CD4-positive, alpha-beta T cell (primary cell): ENCODE measurements at regions not wholly inside any gene's neighbourhood (a gene's known extent, or its start where the extent isn't known, plus 50 kb on each side); places are given as distances from the start of the nearest gene placed in this dataset.

Experiments used
- ATAC-seq: fragments of 200-7000 bp; cut with Tn5 transposase; one replicate; pipeline ENCODE4 v1.10.0; 2022; ENCODE audit warnings: mild to moderate bottlenecking; ENCODE audit not compliant: poor library complexity
- CTCF ChIA-PET: fragments of 350-600 bp; sonication (Branson Sonifier 250); formaldehyde crosslinking; loops from one replicate; lab custom pipeline; 2021; ENCODE audit warnings: antibody characterized with exemption, inconsistent platforms; lab: Charles Lee
- POLR2A ChIA-PET: fragments of 350-600 bp; sonication (Branson Sonifier 250); formaldehyde crosslinking; loops from one replicate; lab custom pipeline; 2021; ENCODE audit warnings: antibody characterized with exemption, inconsistent platforms; lab: Charles Lee
- DNase-seq, 14 experiments: peaks; one replicate each; pipeline ENCODE4 v3.0.0-alpha.2; 2013 to 2020; ENCODE audit warnings: mixed read lengths in 2 of 14
- H3K27ac ChIP-seq, 2 donors: one replicate each; pipeline versions ENCODE4 v1.5.1 to v1.7.0; 2013; ENCODE audit warnings: low read length in 2 of 2, low read depth in 1 of 2, mild to moderate bottlenecking in 1 of 2
- H3K27me3 ChIP-seq, 2 experiments: 1 replicate in 1 of 2; 2 replicates in 1 of 2; pipeline versions ENCODE4 v1.6.1 to v1.7.0; 2013; ENCODE audit warnings: low read length in 2 of 2, control low read depth in 1 of 2, mild to moderate bottlenecking in 1 of 2, moderate library complexity in 1 of 2; ENCODE audit not compliant: insufficient read depth in 2 of 2, control insufficient read depth in 1 of 2
- H3K36me3 ChIP-seq: one replicate; pipeline ENCODE4 v1.6.1; 2013; ENCODE audit warnings: low read length, control low read depth; ENCODE audit not compliant: insufficient read depth
- H3K4me1 ChIP-seq: one replicate; pipeline ENCODE4 v1.6.1; 2013; ENCODE audit warnings: low read length, control low read depth; ENCODE audit not compliant: insufficient read depth
- H3K4me3 ChIP-seq: one replicate; pipeline ENCODE4 v1.5.1; 2013; ENCODE audit warnings: mild to moderate bottlenecking, low read length, moderate library complexity
- H3K9me3 ChIP-seq, 2 experiments: 1 replicate in 1 of 2; 2 replicates in 1 of 2; pipeline versions ENCODE4 v1.6.1 to v1.7.0; 2013; ENCODE audit warnings: low read length in 2 of 2, mild to moderate bottlenecking in 2 of 2, control low read depth in 1 of 2, moderate library complexity in 1 of 2; ENCODE audit not compliant: control insufficient read depth in 1 of 2, insufficient read depth in 1 of 2
- H3K27ac Mint-ChIP-seq: one replicate; pipeline ENCODE4 v1.8.0; 2020; ENCODE audit warnings: mixed read lengths
- H3K27me3 Mint-ChIP-seq: one replicate; pipeline ENCODE4 v1.8.0; 2021; ENCODE audit warnings: mixed read lengths
- H3K36me3 Mint-ChIP-seq: one replicate; pipeline ENCODE4 v1.8.0; 2021; ENCODE audit warnings: low read depth, mixed read lengths
- H3K4me1 Mint-ChIP-seq: one replicate; pipeline ENCODE4 v1.8.0; 2021; ENCODE audit warnings: low read depth, mixed read lengths
- H3K4me3 Mint-ChIP-seq: one replicate; pipeline ENCODE4 v1.8.0; 2020; ENCODE audit warnings: mild to moderate bottlenecking, mixed read lengths
- H3K9me3 Mint-ChIP-seq: one replicate; pipeline ENCODE4 v1.8.0; 2020; ENCODE audit warnings: mixed read lengths
- CTCF ChIP-seq: fragments of 200-600 bp; IDR thresholded peaks from one replicate; pipeline ENCODE4 v1.8.0; 2022; ENCODE audit warnings: antibody characterized with exemption, mild to moderate bottlenecking
- intact Hi-C, 2 experiments: fragments of 100-400 bp; cut with DNase I in 1 of 2; cut with micrococcal nuclease in 1 of 2; formaldehyde crosslinking; loops; one replicate each; pipeline versions ENCODE4 v1.15.1 to v1.9.0; 2023 to 2025; cut with DNase I, micrococcal nuclease

GRCh38 chr13:89977203-89977602 is 1370.3 kb upstream of the MIR17HG start:
- H3K4me1 ChIP-seq = no peaks in the 10 kb centered on the region
- no peaks in the 10 kb centered on the region for H3K27me3 ChIP-seq
- H3K27ac ChIP-seq = no peak overlapping the region
- intact Hi-C loops = no loop called here
- Mint-ChIP-seq H3K4me3 (no peak overlapping the region), H3K36me3 (no peaks in the 10 kb centered on the region), H3K27ac (no peak overlapping the region), H3K9me3 (no peaks in the 10 kb centered on the region), H3K4me1 (no peaks in the 10 kb centered on the region), H3K27me3 (no peaks in the 10 kb centered on the region)
- no peak for TF ChIP-seq CTCF
- no peak for DNase-seq
- no peaks in the 10 kb centered on the region for H3K36me3 ChIP-seq
- no peak for ATAC-seq
- peaks cover 0 to 6% of the 10 kb centered on the region in 2 experiments for H3K9me3 ChIP-seq
- POLR2A ChIA-PET = no interaction called here
- H3K4me3 ChIP-seq = no peak overlapping the region
- CTCF ChIA-PET = no interaction called here

GRCh38 chr13:89980896-89981295 is 1366.6 kb upstream of the MIR17HG start:
- Mint-ChIP-seq H3K9me3 (peaks cover 2% of the 10 kb centered on the region), H3K4me3 (no peak overlapping the region), H3K4me1 (no peaks in the 10 kb centered on the region), H3K27me3 (no peaks in the 10 kb centered on the region), H3K27ac (no peak overlapping the region), H3K36me3 (no peaks in the 10 kb centered on the region)
- ATAC-seq = no peak
- intact Hi-C loops = no loop called here
- Histone ChIP-seq H3K36me3 (no peaks in the 10 kb centered on the region), H3K9me3 (peaks cover 0 to 9% of the 10 kb centered on the region in 2 experiments), H3K4me3 (no peak overlapping the region), H3K4me1 (no peaks in the 10 kb centered on the region), H3K27me3 (no peaks in the 10 kb centered on the region), H3K27ac (no peak overlapping the region)
- ChIA-PET POLR2A (no interaction called here), CTCF (no interaction called here)
- no peak for DNase-seq
- TF ChIP-seq CTCF = no peak

DNA sequence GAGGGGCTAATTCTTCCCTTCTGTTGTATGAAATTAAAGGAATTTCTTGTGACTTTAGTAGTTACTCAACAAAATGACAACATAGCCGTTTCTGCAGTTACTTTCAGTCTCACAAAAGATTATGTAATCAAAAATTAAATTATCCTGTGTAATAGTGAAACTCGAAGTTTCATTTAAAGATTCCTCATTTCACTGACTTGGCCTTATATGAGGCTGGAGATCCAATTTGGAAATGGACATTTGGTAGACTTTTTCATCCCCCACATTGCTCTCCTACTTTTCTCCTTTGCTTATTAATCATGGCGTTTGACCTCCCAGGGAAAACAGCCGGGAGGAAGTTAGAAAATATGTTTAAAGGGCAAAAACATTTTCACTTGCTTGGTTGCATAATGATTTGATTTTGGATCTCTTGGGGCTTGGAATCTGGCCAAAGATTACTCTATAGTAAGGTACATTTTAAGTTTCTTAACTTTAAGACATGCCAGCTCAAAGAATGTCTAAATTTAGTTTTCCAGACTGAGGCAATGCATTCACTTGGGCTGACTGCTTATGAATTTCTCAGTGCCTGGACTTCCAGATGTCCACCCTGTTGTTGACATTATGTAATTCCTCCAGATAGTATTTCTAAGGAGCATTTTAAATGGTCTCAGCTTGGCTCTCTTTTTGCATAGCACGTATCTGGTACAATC is 1364.9 kb upstream of the MIR17HG start:
- ChIA-PET CTCF (no interaction called here), POLR2A (no interaction called here)
- no peak overlapping the region for H3K4me3 ChIP-seq
- H3K27ac ChIP-seq = no peak overlapping the region
- H3K36me3 Mint-ChIP-seq = no peaks in the 10 kb centered on the region
- intact Hi-C loops = no loop called here
- H3K4me1 ChIP-seq = no peaks in the 10 kb centered on the region
- peaks cover 0 to 9% of the 10 kb centered on the region in 2 experiments for H3K9me3 ChIP-seq
- no peak for ATAC-seq
- no peaks in the 10 kb centered on the region for H3K27me3 Mint-ChIP-seq
- no peak overlapping the region for H3K27ac Mint-ChIP-seq
- no peaks in the 10 kb centered on the region for H3K36me3 ChIP-seq
- no peak for TF ChIP-seq CTCF
- no peaks in the 10 kb centered on the region for H3K4me1 Mint-ChIP-seq
- peaks cover 2% of the 10 kb centered on the region for H3K9me3 Mint-ChIP-seq
- no peaks in the 10 kb centered on the region for H3K27me3 ChIP-seq
- H3K4me3 Mint-ChIP-seq = no peak overlapping the region
- DNase-seq = peak in 2 of 14 experiments; percentile 5 to 7
